ENCODE measurements at regions not wholly inside any gene's neighbourhood (a gene's known extent, or its start where the extent isn't known, plus 50 kb on each side); places are given as distances from the start of the nearest gene placed in this dataset.

GRCh38 chr3:168956076-168956475, 707.4 kb downstream of the MECOM start:
- no peak for TF ChIP-seq TEAD4 (IDR thresholded peaks at IDR 0.05)
- no peak for TF ChIP-seq REST (IDR thresholded peaks at IDR 0.05; ENCODE audit: low read depth)
- TF ChIP-seq EP300 (IDR thresholded peaks at IDR 0.05; ENCODE audit: borderline replicate concordance), result no peak
- TF ChIP-seq CEBPB (IDR thresholded peaks at IDR 0.05), result no peak
- no peak for TF ChIP-seq RAD21 (IDR thresholded peaks at IDR 0.05; ENCODE audit: low read depth)
- no peak for TF ChIP-seq ZBTB7A (IDR thresholded peaks at IDR 0.05; ENCODE audit: low read depth)
